H1 (cell line): ENCODE measurements at regions not wholly inside any gene's neighbourhood (a gene's known extent, or its start where the extent isn't known, plus 50 kb on each side); places are given as distances from the start of the nearest gene placed in this dataset.

Experiments used
- CTCF ChIA-PET: fragments of 300-600 bp; sonication (Branson Sonifier 250); formaldehyde crosslinking; loops from one replicate; lab custom pipeline; 2021; ENCODE audit not compliant: partially characterized antibody; lab: Charles Lee
- POLR2A ChIA-PET: fragments of 300-600 bp; sonication (Branson Sonifier 250); formaldehyde crosslinking; loops from one replicate; lab custom pipeline; 2021; ENCODE audit warnings: inconsistent platforms; ENCODE audit not compliant: partially characterized antibody; lab: Charles Lee
- DNase-seq, 2 experiments: peaks; one replicate each; pipeline versions ENCODE4 v3.0.0 to v3.0.0-alpha.2; 2010 to 2022; ENCODE audit warnings: low spot score in 2 of 2, low read depth in 1 of 2, mixed read lengths in 1 of 2
- FAIRE-seq: peaks from 2 replicates; lab custom pipeline; 2011; peaks lifted over from hg19 to GRCh38; lab: Jason Lieb, UNC
- H2AFZ ChIP-seq: 2 replicates; pipeline ENCODE4 v1.8.1; 2012; ENCODE audit warnings: low read length, inconsistent platforms
- H2AK5ac ChIP-seq: 2 replicates; pipeline ENCODE4 v1.6.1; 2013; ENCODE audit warnings: low read depth, low read length
- H2BK120ac ChIP-seq: replicated peaks from 2 replicates; pipeline ENCODE3; 2013; ENCODE audit warnings: low read depth, low read length, inconsistent platforms
- H2BK12ac ChIP-seq: 2 replicates; pipeline ENCODE4 v1.6.1; 2013; ENCODE audit warnings: low read depth, low read length
- H2BK15ac ChIP-seq: 2 replicates; pipeline ENCODE4 v1.6.1; 2013; ENCODE audit warnings: low read length
- H2BK20ac ChIP-seq: 2 replicates; pipeline ENCODE4 v1.6.1; 2013; ENCODE audit warnings: low read length
- H2BK5ac ChIP-seq: 2 replicates; pipeline ENCODE4 v1.6.1; 2013; ENCODE audit warnings: low read depth, low read length
- H3K14ac ChIP-seq: 2 replicates; pipeline ENCODE4 v1.6.1; 2013; ENCODE audit warnings: inconsistent platforms; ENCODE audit not compliant: insufficient read length
- H3K18ac ChIP-seq: 2 replicates; pipeline ENCODE4 v1.6.1; 2013; ENCODE audit warnings: low read length; ENCODE audit errors: extremely low read depth
- H3K23ac ChIP-seq: 2 replicates; pipeline ENCODE4 v1.6.1; 2013; ENCODE audit warnings: inconsistent platforms; ENCODE audit not compliant: insufficient read length
- H3K23me2 ChIP-seq: 2 replicates; pipeline ENCODE4 v1.6.1; 2013; ENCODE audit warnings: low read depth, low read length
- H3K27ac ChIP-seq: 2 replicates; pipeline ENCODE4 v1.6.1; 2011; ENCODE audit warnings: low read depth, low read length, inconsistent platforms
- H3K27me3 ChIP-seq, 4 experiments: replicated peaks in 1 of 4; 1 replicate in 1 of 4; 2 replicates in 3 of 4; pipeline versions ENCODE4 v1.6.1 to v1.8.1; 2011 to 2013; ENCODE audit warnings: low read length in 3 of 4, mild to moderate bottlenecking in 3 of 4, inconsistent platforms in 2 of 4, mixed read lengths in 2 of 4, moderate library complexity in 1 of 4; ENCODE audit not compliant: control insufficient read depth in 3 of 4, insufficient read depth in 3 of 4; ENCODE audit errors: extremely low read depth in 1 of 4
- H3K36me3 ChIP-seq, 4 experiments: 2 replicates each; pipeline versions ENCODE4 v1.6.1 to v1.8.1; 2011 to 2013; ENCODE audit warnings: mild to moderate bottlenecking in 4 of 4, low read length in 3 of 4, moderate library complexity in 2 of 4, control low read depth in 1 of 4, inconsistent platforms in 1 of 4; ENCODE audit not compliant: insufficient read depth in 4 of 4, control insufficient read depth in 2 of 4
- H3K4ac ChIP-seq: replicated peaks from 2 replicates; pipeline ENCODE3; 2013; ENCODE audit warnings: low read length, low read depth, mixed read lengths, inconsistent platforms; ENCODE audit not compliant: insufficient read length
- H3K4me1 ChIP-seq, 4 experiments: replicated peaks in 1 of 4; 1 replicate in 1 of 4; 2 replicates in 3 of 4; pipeline versions ENCODE4 v1.6.1 to v1.8.1; 2011 to 2013; ENCODE audit warnings: low read length in 3 of 4, inconsistent platforms in 2 of 4, mixed read lengths in 1 of 4; ENCODE audit not compliant: insufficient read depth in 4 of 4, control insufficient read depth in 3 of 4
- H3K4me2 ChIP-seq, 2 experiments: 2 replicates each; pipeline versions ENCODE4 v1.6.1 to v1.8.1; 2011 to 2013; ENCODE audit warnings: low read depth in 2 of 2, low read length in 2 of 2, control low read depth in 1 of 2, inconsistent platforms in 1 of 2, mild to moderate bottlenecking in 1 of 2; ENCODE audit not compliant: insufficient read depth in 1 of 2
- H3K4me3 ChIP-seq, 4 experiments: fragments of 200-600, 300-600 bp in 1 of 4; sonication (generic), shearing (Covaris generic), sonication (Bioruptor Twin) in 1 of 4; 2 replicates each; pipeline versions ENCODE4 v1.5.1 to v1.8.1; 2011 to 2016; ENCODE audit warnings: low read length in 4 of 4, low read depth in 3 of 4, control low read depth in 2 of 4, inconsistent platforms in 2 of 4, mild to moderate bottlenecking in 2 of 4, mixed read lengths in 1 of 4, moderate library complexity in 1 of 4; ENCODE audit not compliant: insufficient read depth in 2 of 4; ENCODE audit errors: extremely low read depth in 1 of 4
- H3K56ac ChIP-seq: replicated peaks from 2 replicates; pipeline ENCODE3; 2013; ENCODE audit warnings: low read depth, mild to moderate bottlenecking, mixed read lengths, low read length, inconsistent platforms; ENCODE audit not compliant: insufficient read length
- H3K79me1 ChIP-seq: 2 replicates; pipeline ENCODE4 v1.6.1; 2013; ENCODE audit warnings: low read depth, low read length, control low read depth
- H3K79me2 ChIP-seq, 2 experiments: 2 replicates each; pipeline versions ENCODE4 v1.6.1 to v1.8.1; 2012 to 2013; ENCODE audit warnings: low read length in 2 of 2, mild to moderate bottlenecking in 2 of 2, inconsistent platforms in 1 of 2; ENCODE audit not compliant: insufficient read depth in 2 of 2, control insufficient read depth in 1 of 2
- H3K9ac ChIP-seq, 4 experiments: replicated peaks in 1 of 4; 1 replicate in 1 of 4; 2 replicates in 3 of 4; pipeline versions ENCODE4 v1.6.1 to v1.8.1; 2011 to 2013; ENCODE audit warnings: low read depth in 3 of 4, low read length in 3 of 4, control low read depth in 2 of 4, mild to moderate bottlenecking in 2 of 4, moderate library complexity in 2 of 4, inconsistent platforms in 1 of 4; ENCODE audit errors: extremely low read depth in 1 of 4
- H3K9me3 ChIP-seq, 2 experiments: 2 replicates each; pipeline versions ENCODE4 v1.6.1 to v1.8.1; 2012 to 2013; ENCODE audit warnings: mild to moderate bottlenecking in 2 of 2, moderate library complexity in 2 of 2, control low read depth in 1 of 2, inconsistent platforms in 1 of 2, low read depth in 1 of 2, low read length in 1 of 2, mixed read lengths in 1 of 2; ENCODE audit not compliant: insufficient read depth in 2 of 2
- H4K20me1 ChIP-seq, 2 experiments: replicated peaks in 1 of 2; 2 replicates each; pipeline versions ENCODE3 to v1.8.1; 2011 to 2013; ENCODE audit warnings: inconsistent platforms in 2 of 2, low read length in 2 of 2, mild to moderate bottlenecking in 1 of 2; ENCODE audit not compliant: insufficient read depth in 2 of 2, control insufficient read depth in 1 of 2
- H4K5ac ChIP-seq: 2 replicates; pipeline ENCODE4 v1.6.1; 2013; ENCODE audit warnings: low read length, low read depth, mixed read lengths, inconsistent platforms; ENCODE audit not compliant: insufficient read length
- H4K8ac ChIP-seq: 2 replicates; pipeline ENCODE4 v1.8.0; 2013; ENCODE audit warnings: mild to moderate bottlenecking, moderate library complexity, low read length, inconsistent platforms; ENCODE audit not compliant: insufficient read depth; ENCODE audit errors: extremely low read depth
- H4K91ac ChIP-seq: replicated peaks from 2 replicates; pipeline ENCODE3; 2013; ENCODE audit warnings: low read length, mixed read lengths, inconsistent platforms; ENCODE audit not compliant: insufficient read length
- BCL11A ChIP-seq, 2 experiments: IDR thresholded peaks; one replicate each; pipeline ENCODE4 v1.6.1; 2011; ENCODE audit warnings: low read depth in 2 of 2, low read length in 2 of 2, mild to moderate bottlenecking in 2 of 2
- WGBS, 2 experiments: shearing (Covaris generic) in 1 of 2; methylation state at CpG; one replicate each; pipeline versions ENCODE4 v1.1.6 to v1.1.7; 2013 to 2015; ENCODE audit warnings: low lambda C conversion rate in 2 of 2, mixed read lengths in 2 of 2, inconsistent platforms in 1 of 2, low coverage in 1 of 2, missing lambda C conversion rate in 1 of 2; ENCODE audit not compliant: insufficient replicate concordance in 2 of 2, insufficient coverage in 1 of 2, insufficient read length in 1 of 2; ENCODE audit errors: extremely low coverage in 1 of 2, missing lambda C conversion rate in 1 of 2; 5-methylcytosine and 5-hydroxymethylcytosine counted together

DNA sequence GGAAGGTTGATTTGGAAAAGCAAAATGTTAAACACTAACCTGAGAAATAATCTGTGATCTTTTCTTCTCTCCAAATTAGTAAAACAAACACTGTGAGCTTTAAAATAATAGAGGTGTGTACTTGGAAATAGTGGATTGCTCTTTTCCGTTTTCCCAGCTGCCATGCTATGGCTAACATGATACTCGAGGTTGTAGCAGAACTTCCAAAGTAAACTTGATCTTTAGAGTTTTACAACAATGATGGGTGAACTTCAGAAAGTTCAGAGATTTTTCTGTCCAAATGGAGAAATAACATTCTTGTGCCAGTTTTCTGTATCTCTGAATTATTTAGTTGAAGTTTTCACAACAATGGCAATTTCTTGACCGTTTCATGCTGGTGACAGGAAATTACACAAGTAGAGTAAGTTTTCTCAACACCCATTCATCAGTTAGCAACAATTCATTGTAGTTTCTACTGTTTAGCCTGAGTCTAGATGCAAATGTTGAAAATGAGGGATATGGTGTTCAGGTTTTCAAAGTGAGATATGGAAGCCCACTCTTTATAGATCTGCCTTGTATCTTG lies 135.3 kb upstream of the CTAGE1 start:
- H3K27ac ChIP-seq: no peak overlapping the region
- no peak overlapping the region for H2BK15ac ChIP-seq
- H2BK20ac ChIP-seq: no peak overlapping the region
- H3K14ac ChIP-seq: no peak overlapping the region
- H4K20me1 ChIP-seq: no peaks in the 10 kb centered on the region
- no peak overlapping the region for H3K56ac ChIP-seq
- H2AK5ac ChIP-seq: no peak overlapping the region
- H4K8ac ChIP-seq: no peak overlapping the region
- no peaks in the 10 kb centered on the region for H3K36me3 ChIP-seq
- H3K4me2 ChIP-seq: no peak overlapping the region
- no peak overlapping the region for H4K91ac ChIP-seq
- H3K9ac ChIP-seq: no peak overlapping the region
- CTCF ChIA-PET: no interaction called here
- no peaks in the 10 kb centered on the region for H3K79me1 ChIP-seq
- H3K9me3 ChIP-seq: no peaks in the 10 kb centered on the region
- no peaks in the 10 kb centered on the region for H3K79me2 ChIP-seq
- no peak overlapping the region for H3K4ac ChIP-seq
- no peak overlapping the region for H4K5ac ChIP-seq
- TF ChIP-seq BCL11A (IDR thresholded peaks at IDR 0.05; ENCODE audit: low read depth in 2 of 2, low read length in 2 of 2): no peak
- 82% methylated on average over 3 of the region's 3 CpGs; no CpG with 5 or more reads in 1 of the 2 experiments for WGBS, 2 experiments
- no peak overlapping the region for H3K23ac ChIP-seq
- H3K4me1 ChIP-seq: 0 out of 7 replicates have a peak, but pooled peaks cover 0 to 2% (median under 1%) of the 10 kb centered on the region in 4 experiments
- no peak for FAIRE-seq
- H3K27me3 ChIP-seq: peaks cover 0 to 2% (median under 1%) of the 10 kb centered on the region in 4 experiments; a peak in 2 of 7 replicates
- H2BK120ac ChIP-seq: no peak overlapping the region
- H3K18ac ChIP-seq: no peak overlapping the region
- POLR2A ChIA-PET: interaction anchor here (0.8 kb wide), 1 partner anchor 621 kb away, joined by 3 read pairs; no protein-coding TSS in a partner anchor
- H2AFZ ChIP-seq: no peak overlapping the region
- no peak overlapping the region for H2BK12ac ChIP-seq
- no peak for DNase-seq
- no peaks in the 10 kb centered on the region for H3K23me2 ChIP-seq
- no peak overlapping the region for H3K4me3 ChIP-seq
- no peak overlapping the region for H2BK5ac ChIP-seq
